Right renal cortex interstitium (tissue), 3 donors: ENCODE measurements at regions not wholly inside any gene's neighbourhood (a gene's known extent, or its start where the extent isn't known, plus 50 kb on each side); places are given as distances from the start of the nearest gene placed in this dataset.

Source experiments
- DNase-seq, 3 donors: peaks; one replicate each; pipeline ENCODE4 v3.0.0-alpha.2; 2013; ENCODE audit warnings: low read depth in 3 of 3, low spot score in 2 of 3

DNA sequence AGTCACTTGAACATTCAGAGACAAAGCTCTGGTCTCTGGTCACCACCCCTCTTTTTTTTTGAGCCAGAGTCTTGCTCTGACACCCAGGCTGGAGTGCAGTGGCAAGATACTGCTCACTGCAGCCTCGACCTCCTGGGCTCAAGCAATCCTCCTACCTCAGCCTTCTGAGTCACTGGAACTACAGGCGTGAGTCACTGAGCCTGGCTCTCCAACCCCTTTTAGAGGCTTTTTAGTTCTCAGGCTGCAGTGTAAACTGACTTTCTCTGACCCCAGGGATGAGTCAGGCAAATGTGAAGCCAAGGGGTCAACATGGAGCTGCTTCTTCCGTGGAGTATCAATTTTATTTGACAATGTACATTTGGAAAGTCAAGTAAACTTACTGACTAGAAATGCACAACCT, 229.2 kb downstream of the PTTG2 start:
- no peak for DNase-seq

DNA sequence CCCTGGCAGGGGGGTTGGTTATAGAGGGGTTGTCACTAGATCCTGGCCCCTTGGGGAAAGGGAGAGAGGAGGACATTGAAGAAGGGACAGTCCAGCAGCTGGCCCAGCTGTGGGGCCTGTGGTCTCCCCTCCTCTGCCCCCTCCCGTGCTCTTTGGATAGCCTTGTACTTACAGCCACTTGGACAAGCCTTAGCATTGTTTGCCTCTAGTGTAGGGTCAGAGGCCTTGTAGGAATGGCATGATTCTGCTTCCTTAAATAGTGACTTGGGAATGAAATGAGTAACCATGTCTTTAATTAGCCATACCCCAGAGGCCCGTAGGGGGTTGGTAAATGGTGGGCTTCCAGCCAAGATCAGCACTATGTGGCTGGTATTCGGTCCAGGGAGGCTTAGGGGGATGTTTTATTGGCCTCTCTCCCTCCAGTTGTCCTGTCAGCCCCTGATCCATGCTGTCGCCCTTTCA, 230.6 kb downstream of the PTTG2 start:
- no peak for DNase-seq

- no peak for DNase-seq
Observed at GRCh38 chr4:38192516-38192915, 232.3 kb downstream of the PTTG2 start.

DNA sequence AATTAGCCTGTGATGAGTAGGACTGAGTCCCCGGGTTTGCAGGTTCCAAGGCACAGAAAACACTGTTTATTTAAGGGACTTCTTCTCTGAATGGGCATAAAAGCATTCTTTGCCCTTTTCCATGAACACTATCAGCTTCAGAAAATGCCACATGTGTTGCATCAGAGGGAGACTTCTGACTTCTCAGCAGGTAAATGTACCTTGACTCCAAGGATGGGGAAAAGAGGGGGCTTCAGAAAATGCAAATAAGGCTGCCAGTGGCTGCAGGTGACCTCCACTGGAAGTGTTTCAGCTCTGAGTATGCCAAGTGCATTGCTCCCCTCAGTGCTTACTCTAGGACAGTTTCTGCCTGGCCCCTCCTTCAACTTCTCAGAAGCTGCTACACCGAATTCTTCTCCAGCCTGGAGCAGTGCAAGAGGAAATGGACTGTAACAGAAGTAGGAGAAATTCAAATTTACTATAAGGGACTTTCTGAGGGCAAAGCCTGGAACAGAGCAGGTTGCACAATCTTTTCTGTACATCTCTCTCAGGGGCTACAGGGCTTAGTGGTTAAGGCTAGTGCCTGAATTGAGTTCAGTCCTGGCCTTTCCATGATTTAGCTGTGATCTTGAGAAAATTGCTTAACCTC, 233.2 kb downstream of the PTTG2 start:
- no peak for DNase-seq

GRCh38 chr4:38194047-38194602, 233.9 kb downstream of the PTTG2 start:
- DNase-seq, result no peak

DNA sequence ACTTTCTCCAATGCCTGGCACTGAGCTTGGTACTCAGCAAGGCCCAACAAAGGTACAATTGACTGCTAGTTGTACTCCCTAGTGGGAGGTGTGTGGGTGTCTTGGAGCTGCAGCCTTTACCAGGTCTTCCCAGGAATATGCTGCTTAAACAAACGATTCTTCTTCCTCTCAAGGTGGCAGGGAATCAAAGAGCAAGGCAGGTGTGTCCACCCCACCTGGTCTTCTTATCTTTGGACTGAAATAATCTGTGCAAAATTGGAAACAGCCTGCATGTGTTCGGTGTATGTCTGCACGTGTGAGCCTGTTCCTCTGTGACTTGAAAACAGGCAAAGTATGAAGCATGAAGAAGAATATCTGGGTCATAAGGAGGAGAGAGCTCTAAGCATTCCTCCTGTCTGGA, 235.3 kb downstream of the PTTG2 start:
- no peak for DNase-seq

GRCh38 chr4:38195911-38196310, 235.7 kb downstream of the PTTG2 start:
- no peak for DNase-seq

GRCh38 chr4:38202242-38202641, 242.0 kb downstream of the PTTG2 start:
- no peak for DNase-seq

GRCh38 chr4:38203609-38204008, 243.4 kb downstream of the PTTG2 start:
- DNase-seq, result no peak

DNA sequence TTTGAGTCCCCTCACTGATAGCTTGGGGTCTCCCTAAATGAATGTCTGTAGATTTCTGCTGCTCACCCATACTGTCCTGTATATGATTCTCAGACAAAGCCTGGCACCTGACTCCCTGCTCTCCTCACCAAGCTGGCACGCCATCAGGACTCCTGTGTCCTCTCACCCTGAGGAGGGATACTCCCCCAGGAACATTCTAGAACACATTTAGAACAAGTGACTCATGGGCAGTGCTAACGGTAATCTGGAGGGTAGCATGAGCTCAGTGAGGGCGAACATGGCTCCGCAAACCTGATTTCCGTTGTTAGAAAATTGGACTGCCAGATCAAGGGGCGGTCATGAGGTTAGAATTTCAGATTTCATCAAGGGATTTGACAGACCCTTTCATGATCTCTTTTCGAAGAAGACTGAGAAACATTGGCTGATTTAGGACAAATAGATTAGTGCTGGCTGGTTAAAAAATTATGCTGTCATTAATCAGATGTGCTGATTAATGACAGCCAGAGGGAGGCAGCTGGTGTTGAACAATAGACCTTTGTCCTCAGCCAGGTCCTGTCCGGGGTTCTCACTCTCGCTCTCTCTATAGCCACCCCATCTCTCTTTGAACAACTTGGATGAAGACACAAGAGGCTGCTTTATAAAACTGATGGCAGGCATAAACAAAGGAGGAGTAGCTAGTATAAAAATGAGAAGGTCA, 244.3 kb downstream of the PTTG2 start:
- no peak for DNase-seq

DNA sequence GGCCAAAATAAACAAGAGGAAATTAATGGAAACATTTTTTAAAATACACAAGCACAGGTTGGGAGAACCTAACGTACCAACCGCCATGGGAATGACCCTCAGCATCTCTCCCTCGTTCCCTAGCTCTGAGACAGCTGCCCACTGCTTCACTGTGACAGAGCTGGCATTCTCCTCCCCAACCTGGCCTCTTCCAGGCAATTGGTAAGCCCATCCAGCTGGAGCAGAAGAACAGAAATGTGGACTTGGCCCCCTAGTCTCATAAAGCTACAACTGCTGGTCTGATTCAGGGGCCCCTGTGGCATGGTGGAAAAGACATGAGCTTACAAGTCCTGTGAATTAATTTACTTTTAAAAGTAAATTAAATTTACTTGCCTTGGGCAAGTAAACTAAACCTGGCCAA, 245.1 kb downstream of the PTTG2 start:
- no peak for DNase-seq

GRCh38 chr4:38207110-38207457, 246.9 kb downstream of the PTTG2 start:
- DNase-seq, result no peak

GRCh38 chr4:38209654-38210053, 249.5 kb downstream of the PTTG2 start:
- DNase-seq, result no peak

DNA sequence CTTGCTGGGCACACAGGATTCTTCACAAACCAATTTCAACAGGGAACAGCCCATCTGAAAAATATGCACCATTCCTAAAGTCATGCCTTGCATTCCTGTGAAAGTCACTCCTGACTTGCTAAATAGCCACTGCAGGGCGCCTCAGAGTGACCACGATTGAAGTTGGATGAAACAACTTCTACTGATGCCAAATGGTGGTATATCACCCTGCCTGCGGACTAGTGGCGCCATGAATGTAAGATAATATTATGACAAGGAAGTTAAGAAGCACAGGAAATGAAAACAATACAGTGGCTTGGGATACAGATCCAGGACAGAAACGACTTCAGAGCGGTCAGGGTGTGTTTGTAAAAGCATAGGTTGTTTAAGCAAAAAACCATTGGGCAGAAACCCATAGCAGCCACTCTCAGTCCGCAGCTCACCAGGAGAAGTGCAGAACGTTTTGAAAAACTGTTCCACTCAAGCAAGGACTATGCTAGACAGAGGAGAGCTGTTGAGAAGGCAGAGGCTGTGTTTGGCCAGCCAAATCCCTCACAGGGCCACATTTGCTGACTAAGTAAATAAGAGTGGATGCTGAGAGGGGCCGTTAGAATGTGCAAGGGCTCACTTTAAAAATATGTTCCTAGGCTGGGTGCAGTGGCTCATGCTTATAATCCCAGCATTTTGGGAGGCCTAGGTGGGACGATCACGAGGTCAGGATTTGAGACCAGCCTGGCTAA, 250.4 kb downstream of the PTTG2 start:
- no peak for DNase-seq

GRCh38 chr4:38211885-38212284, 251.7 kb downstream of the PTTG2 start:
- no peak for DNase-seq

- DNase-seq, result no peak
Observed at GRCh38 chr4:38213083-38213805, 253.0 kb downstream of the PTTG2 start.

DNA sequence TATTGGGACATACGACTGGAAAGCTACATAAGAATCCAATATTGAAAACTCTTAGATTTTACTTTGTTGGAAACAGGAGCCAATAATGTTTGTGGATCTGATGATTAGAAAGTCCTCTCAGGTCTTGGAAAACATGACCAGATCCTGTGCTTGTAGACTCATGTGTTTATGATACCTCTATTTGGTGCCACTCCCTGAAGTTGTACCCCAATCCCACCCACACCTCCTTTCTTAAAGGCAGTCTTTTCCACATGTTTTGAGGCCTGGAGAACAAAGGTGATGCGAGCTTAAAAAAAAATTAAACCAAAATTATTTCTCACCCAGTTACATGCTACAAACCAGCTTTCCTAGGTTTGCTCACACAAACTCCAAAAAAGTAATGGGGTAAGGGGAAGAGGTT, 262.7 kb downstream of the PTTG2 start:
- DNase-seq, result no peak

- DNase-seq, result no peak
Observed at GRCh38 chr4:38223306-38223705, 263.1 kb downstream of the PTTG2 start.

DNA sequence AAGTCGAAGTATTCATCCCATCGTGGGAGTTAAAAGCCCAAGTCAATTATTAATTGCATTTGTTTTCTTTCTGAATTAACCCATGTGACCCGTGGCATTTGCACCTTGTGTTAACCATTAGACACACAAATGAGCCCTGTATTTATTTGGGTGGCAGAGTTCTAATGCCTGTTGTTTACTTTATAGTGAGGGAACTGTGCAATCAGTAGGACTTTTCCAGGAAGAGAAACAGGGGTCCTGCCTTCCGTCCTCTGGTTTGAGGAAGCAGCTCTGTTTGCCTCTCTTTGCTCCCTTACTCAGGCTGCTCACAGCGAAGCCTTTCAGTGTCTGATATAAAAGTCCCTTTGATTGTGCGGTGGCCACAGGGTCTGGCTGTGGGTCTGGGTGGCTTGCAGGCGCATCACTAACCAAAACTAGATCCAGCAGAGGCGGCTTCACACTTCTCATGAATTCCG, 263.6 kb downstream of the PTTG2 start:
- peak in 1 of 3 donors; percentile 16 for DNase-seq

DNA sequence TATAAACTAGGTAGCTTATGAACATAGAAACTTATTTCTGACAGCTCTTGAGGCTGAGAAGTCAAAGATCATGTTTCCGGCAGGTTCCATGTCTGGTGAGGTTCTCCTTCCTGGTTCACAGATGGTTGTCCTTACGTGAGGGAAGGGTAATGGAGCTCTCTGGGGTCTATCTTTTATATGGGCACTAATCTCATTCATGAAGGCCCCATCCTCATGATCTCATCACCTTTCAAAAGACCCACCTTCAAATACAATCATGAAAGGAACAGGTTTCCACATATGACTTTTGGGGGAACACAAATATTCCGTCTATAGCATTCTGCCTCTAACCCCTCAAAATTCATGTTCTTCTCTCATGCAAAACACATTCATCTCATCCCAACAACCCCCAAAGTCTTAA, 264.7 kb downstream of the PTTG2 start:
- no peak for DNase-seq

DNA sequence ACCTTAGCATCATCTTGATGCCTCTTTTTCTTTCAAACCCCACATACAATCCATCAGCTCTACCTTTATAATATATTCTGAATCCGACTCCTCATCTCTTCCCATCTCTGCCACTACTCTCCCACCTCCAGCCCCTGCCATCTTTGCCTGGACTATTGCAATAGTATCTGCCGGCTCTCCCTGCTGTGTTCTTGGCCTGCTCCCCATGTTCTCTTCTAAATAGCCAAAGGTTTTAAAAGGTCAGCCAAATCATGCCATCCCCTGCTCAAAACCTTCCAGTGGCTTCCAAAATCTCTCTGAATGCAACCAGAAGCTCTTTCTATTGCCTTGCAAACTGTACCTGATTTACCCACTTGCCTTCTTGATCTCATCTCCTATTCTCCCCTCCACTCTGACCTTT, 266.0 kb downstream of the PTTG2 start:
- no peak for DNase-seq
